K562 (cell line): ENCODE measurements at regions not wholly inside any gene's neighbourhood (a gene's known extent, or its start where the extent isn't known, plus 50 kb on each side); places are given as distances from the start of the nearest gene placed in this dataset.

Experiments used
- MBD1 ChIP-seq: fragments of 250-450 bp; sonication (Bioruptor Pico); IDR thresholded peaks from 2 replicates; pipeline ENCODE4 v1.8.0; 2022; ENCODE audit warnings: inconsistent platforms
- NCOA2 ChIP-seq, 2 experiments: fragments of 450-650 bp; IDR thresholded peaks; 2 replicates each; pipeline ENCODE4 v1.6.1; 2018; ENCODE audit warnings: mild to moderate bottlenecking in 2 of 2, moderate library complexity in 1 of 2; ENCODE audit not compliant: partially characterized antibody in 2 of 2
- SP2 ChIP-seq: IDR thresholded peaks from 2 replicates; pipeline ENCODE4 v1.6.1; 2011; ENCODE audit warnings: mild to moderate bottlenecking, low read depth, low read length, moderate library complexity; ENCODE audit not compliant: poor library complexity, severe bottlenecking; ENCODE audit errors: extremely low read depth
- ZNF133 ChIP-seq: fragments of 250-450 bp; sonication (Bioruptor Pico); IDR thresholded peaks from 2 replicates; pipeline ENCODE4 v1.4.0; 2020; ENCODE audit warnings: mild to moderate bottlenecking
- ZNF592 ChIP-seq: fragments of 450-650 bp; IDR thresholded peaks from 2 replicates; pipeline ENCODE4 v1.6.1; 2017; ENCODE audit warnings: antibody characterized with exemption, mild to moderate bottlenecking

- no peak for TF ChIP-seq MBD1 (CRISPR knock-in tag)
- TF ChIP-seq NCOA2 (IDR thresholded peaks at IDR 0.05; ENCODE audit: partially characterized antibody in 2 of 2) = no peak
- no peak for TF ChIP-seq SP2
- no peak for TF ChIP-seq ZNF592
- TF ChIP-seq ZNF133 (CRISPR knock-in tag) = no peak
- TF ChIP-seq, all 486 proteins: peak for 0
Measured at GRCh38 chr2:66121946-66122345, 313.0 kb upstream of the MEIS1 start (continued).
